Breast epithelium (tissue), 4 donors: ENCODE measurements at regions not wholly inside any gene's neighbourhood (a gene's known extent, or its start where the extent isn't known, plus 50 kb on each side); places are given as distances from the start of the nearest gene placed in this dataset.

Experiments used
- DNase-seq, 2 donors: peaks; one replicate each; pipeline ENCODE4 v3.0.0-alpha.2; 2019; ENCODE audit warnings: low spot score in 2 of 2
- H3K27ac ChIP-seq, 2 donors: fragments of 200-600 bp; sonication (generic) in 1 of 2; one replicate each; pipeline ENCODE4 v1.5.1; 2016 to 2019; ENCODE audit warnings: mild to moderate bottlenecking in 1 of 2
- H3K27me3 ChIP-seq, 2 donors: fragments of 200-600 bp; sonication (generic) in 1 of 2; one replicate each; pipeline versions ENCODE4 v1.5.1 to v1.6.0; 2017 to 2019; ENCODE audit warnings: control low read depth in 1 of 2, mild to moderate bottlenecking in 1 of 2
- H3K36me3 ChIP-seq: fragments of 200-600 bp; one replicate; pipeline ENCODE4 v1.5.1; 2019
- H3K4me1 ChIP-seq, 2 donors: fragments of 200-600 bp; sonication (generic); one replicate each; pipeline ENCODE4 v1.5.1; 2016 to 2019; ENCODE audit warnings: control low read depth in 1 of 2
- H3K4me3 ChIP-seq, 3 donors: fragments of 200-600 bp; sonication (generic); 1 replicate in 2 of 3; 2 replicates in 1 of 3; pipeline ENCODE4 v1.5.1; 2016 to 2019; ENCODE audit warnings: mild to moderate bottlenecking in 3 of 3, moderate library complexity in 2 of 3
- H3K9me3 ChIP-seq, 2 donors: fragments of 200-600 bp; sonication (generic) in 1 of 2; one replicate each; pipeline ENCODE4 v1.5.1; 2016 to 2019; ENCODE audit warnings: control low read depth in 1 of 2
- POLR2A ChIP-seq: fragments of 450-650 bp; IDR thresholded peaks from one replicate; pipeline ENCODE4 v1.6.1; 2016; ENCODE audit warnings: antibody characterized with exemption, mild to moderate bottlenecking, moderate library complexity
- POLR2AphosphoS5 ChIP-seq, 3 donors: sonication (generic); formaldehyde crosslinking; IDR thresholded peaks; one replicate each; pipeline ENCODE4 v1.6.1; 2017; ENCODE audit warnings: antibody characterized with exemption in 3 of 3
- intact Hi-C: fragments of 100-400 bp; cut with DNase I; formaldehyde crosslinking; loops from one replicate; pipeline ENCODE4 v1.15.1; 2023; ENCODE audit warnings: low total_unique reads
- TF ChIP-seq, protein P1 (sequence below), 3 donors: fragments of 450-650 bp; IDR thresholded peaks; one replicate each; pipeline ENCODE4 v1.5.1; 2016 to 2017; ENCODE audit warnings: antibody characterized with exemption in 3 of 3, mild to moderate bottlenecking in 3 of 3, moderate library complexity in 3 of 3

DNA sequence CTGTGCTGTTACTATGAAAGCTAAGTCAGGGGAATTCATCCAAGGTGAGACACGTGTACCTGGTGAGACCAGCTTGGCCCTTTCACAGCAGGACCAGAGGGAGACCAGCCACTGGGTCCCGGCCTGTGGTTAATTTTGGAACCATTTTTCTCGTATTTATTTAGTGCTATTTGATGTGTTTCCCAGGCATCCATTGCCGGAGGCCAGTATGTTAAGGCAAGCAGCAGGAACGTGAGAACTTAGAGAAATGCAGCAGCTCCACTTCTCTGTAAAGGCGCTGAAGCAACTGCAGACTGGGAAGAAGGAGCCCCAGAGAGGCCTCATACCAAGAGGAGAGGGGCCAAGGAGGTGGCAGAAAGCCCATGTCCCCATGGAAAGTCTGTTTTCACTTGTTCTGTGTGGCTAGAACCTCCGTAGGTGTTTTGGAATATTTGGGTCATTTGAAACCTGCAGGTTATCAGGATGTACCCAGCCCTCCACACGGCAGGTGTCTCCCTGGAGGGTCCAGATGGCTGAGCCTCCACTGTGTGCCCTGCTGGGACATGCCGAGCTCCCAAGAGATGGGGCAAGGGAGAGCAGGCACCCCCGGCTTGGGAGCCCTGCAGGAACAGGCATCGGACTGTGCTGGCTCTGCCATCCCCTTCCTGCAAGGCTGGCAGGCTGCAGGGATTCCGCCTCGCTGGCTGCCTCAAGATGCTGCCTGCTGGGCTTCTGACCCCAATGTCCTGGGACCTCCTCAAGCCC, 256.0 kb upstream of the RAB6C start:
- no peak overlapping the region for H3K4me3 ChIP-seq
- H3K27me3 ChIP-seq = no peaks in the 10 kb centered on the region
- intact Hi-C loops = no loop called here
- H3K4me1 ChIP-seq = no peaks in the 10 kb centered on the region
- no peak for TF ChIP-seq POLR2A
- no peaks in the 10 kb centered on the region for H3K9me3 ChIP-seq
- no peaks in the 10 kb centered on the region for H3K36me3 ChIP-seq
- H3K27ac ChIP-seq = no peak overlapping the region
- DNase-seq = no peak

DNA sequence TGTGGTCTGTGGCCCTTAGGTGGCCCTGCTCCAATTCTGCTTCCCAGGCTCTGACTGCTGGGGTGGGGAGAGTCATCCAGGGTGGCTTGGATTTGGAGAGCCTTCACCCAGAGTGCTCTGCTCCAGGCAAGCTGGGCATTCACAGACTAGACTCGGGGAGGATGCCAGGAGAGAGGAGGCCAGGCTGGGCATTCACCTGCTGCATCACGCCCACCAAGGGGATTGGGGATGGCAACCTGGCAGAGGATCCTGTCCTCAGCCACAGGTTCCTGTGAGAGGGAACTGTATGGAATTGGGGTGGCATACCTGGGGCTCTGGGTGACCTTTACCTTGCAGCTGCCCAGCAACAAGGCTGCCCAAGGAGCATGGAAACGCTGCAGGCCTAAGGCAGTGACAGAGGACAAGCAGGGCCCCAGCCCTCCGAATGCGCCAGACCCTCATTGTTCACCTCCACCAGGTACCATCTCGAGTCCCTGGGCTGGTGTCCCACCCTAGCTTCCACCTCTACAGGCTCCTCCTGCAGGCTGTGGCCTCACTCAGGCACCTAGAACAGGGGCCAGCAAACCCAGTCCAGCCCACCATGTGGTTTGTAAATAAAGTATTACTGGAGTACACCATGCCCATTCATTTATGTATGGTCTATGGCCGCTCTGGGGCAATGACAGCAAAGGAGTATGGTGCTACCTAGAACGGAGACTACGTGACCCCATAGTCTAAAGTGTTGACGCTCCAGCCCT, 255.3 kb upstream of the RAB6C start:
- H3K4me3 ChIP-seq = no peak overlapping the region
- H3K27ac ChIP-seq = no peak overlapping the region
- intact Hi-C loops = no loop called here
- no peaks in the 10 kb centered on the region for H3K27me3 ChIP-seq
- no peaks in the 10 kb centered on the region for H3K4me1 ChIP-seq
- no peaks in the 10 kb centered on the region for H3K9me3 ChIP-seq
- no peaks in the 10 kb centered on the region for H3K36me3 ChIP-seq
- TF ChIP-seq, protein P1, sequence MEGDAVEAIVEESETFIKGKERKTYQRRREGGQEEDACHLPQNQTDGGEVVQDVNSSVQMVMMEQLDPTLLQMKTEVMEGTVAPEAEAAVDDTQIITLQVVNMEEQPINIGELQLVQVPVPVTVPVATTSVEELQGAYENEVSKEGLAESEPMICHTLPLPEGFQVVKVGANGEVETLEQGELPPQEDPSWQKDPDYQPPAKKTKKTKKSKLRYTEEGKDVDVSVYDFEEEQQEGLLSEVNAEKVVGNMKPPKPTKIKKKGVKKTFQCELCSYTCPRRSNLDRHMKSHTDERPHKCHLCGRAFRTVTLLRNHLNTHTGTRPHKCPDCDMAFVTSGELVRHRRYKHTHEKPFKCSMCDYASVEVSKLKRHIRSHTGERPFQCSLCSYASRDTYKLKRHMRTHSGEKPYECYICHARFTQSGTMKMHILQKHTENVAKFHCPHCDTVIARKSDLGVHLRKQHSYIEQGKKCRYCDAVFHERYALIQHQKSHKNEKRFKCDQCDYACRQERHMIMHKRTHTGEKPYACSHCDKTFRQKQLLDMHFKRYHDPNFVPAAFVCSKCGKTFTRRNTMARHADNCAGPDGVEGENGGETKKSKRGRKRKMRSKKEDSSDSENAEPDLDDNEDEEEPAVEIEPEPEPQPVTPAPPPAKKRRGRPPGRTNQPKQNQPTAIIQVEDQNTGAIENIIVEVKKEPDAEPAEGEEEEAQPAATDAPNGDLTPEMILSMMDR (IDR thresholded peaks at IDR 0.05) = no peak
- TF ChIP-seq POLR2A = no peak
- no peak for TF ChIP-seq POLR2AphosphoS5 (IDR thresholded peaks at IDR 0.05)
- no peak for DNase-seq

DNA sequence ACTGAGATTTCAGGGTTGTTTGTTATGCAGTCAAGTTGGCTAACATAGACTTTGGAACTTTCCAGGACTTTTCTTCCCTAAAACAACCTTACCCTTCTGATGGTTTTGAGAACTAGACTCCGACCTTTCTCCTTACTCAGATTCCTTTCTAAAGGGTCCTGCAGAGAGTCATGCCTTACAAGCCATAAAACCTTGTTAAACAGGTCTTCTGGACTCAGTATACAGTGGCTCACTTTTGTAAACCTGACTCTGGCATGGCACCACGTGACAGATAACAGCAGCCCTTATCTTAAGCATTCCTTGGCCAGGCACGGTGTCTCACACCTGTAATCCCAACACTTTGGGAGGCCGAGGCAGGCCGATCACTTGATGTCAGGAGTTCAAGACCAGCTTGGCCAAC, 253.2 kb upstream of the RAB6C start:
- TF ChIP-seq POLR2A (no peak), POLR2AphosphoS5 (IDR thresholded peaks at IDR 0.05) (no peak)
- TF ChIP-seq, protein P1 (IDR thresholded peaks at IDR 0.05) = no peak
- Histone ChIP-seq H3K27ac (no peak overlapping the region), H3K9me3 (no peaks in the 10 kb centered on the region), H3K36me3 (no peaks in the 10 kb centered on the region), H3K27me3 (no peaks in the 10 kb centered on the region), H3K4me1 (no peaks in the 10 kb centered on the region), H3K4me3 (no peak overlapping the region)
- no peak for DNase-seq
- intact Hi-C loops = no loop called here

DNA sequence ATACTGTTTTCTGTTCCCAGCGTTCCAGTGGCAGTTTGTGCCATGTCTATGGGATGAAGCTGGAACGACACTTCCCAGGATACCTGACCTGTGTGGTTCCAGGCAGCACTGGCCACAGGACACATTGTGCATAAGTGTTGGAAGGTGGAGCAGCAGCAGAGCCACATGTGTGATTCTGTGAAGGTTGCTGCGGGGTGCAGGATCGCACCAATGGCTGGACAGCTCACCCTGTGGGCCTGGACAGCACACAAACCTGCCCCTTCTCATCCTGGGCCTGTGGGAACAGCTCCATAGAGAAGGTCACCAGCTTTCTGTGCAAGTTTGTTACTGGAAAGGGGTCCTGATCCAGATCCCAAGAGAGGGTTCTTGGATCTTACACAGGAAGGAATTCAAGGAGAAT, 252.2 kb upstream of the RAB6C start:
- H3K4me1 ChIP-seq = no peaks in the 10 kb centered on the region
- no peaks in the 10 kb centered on the region for H3K9me3 ChIP-seq
- H3K4me3 ChIP-seq = no peak overlapping the region
- H3K27me3 ChIP-seq = no peaks in the 10 kb centered on the region
- no peak for TF ChIP-seq POLR2A
- TF ChIP-seq POLR2AphosphoS5 (IDR thresholded peaks at IDR 0.05) = no peak
- TF ChIP-seq, protein P1 (IDR thresholded peaks at IDR 0.05) = no peak
- no peak overlapping the region for H3K27ac ChIP-seq
- intact Hi-C loops = no loop called here
- no peak for DNase-seq
- no peaks in the 10 kb centered on the region for H3K36me3 ChIP-seq

DNA sequence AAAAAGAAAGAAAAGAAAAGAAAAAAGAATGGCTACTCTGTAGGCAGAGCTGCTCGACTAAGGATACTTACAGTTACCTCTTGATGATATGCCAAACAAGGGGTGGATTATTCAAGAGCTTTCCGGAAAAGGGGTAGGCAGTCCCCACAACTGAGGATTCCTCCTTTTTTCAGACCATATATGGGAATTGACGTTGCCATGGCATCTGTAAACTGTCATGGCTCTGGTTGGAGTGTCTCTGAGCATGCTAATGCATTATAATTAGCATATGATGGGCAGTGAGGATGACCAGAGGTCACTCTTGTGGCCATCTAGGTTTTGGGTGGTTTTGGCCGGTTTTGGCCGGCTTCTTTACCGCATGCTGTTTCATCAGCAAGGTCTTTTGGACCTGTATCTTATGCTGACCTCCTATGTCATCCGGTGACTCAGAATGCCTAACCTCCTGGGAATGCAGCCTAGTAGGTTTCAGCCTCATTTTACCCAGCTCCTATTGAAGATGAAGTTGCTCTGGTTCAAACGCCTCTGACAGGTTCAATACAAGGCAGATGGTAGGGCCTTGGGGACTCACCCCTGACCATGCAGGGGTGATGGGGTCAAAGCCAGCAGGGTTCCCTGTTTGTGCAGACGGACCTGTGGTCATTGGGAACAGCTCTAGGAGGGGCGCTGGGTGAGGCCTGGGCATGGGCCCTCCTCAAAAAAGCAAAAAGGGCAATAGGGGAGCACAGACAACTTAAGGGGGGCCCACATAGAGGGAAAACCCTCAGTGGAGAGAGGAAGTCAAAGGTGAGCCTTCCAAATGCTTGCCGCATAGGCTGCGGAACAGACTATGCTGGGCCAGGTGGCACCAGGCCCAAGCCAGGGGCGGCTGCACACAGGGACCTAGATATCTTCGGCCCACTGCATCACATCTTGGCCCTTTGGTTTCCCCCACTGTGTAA, 251.2 kb upstream of the RAB6C start:
- Histone ChIP-seq H3K4me1 (no peaks in the 10 kb centered on the region), H3K27me3 (no peaks in the 10 kb centered on the region), H3K36me3 (no peaks in the 10 kb centered on the region), H3K27ac (no peak overlapping the region), H3K4me3 (no peak overlapping the region), H3K9me3 (no peaks in the 10 kb centered on the region)
- intact Hi-C loops = no loop called here
- no peak for DNase-seq
- no peak for TF ChIP-seq POLR2A
